Activated T-cell treated with anti-CD3 and anti-CD28 coated beads, Interleukin-2, amount 50 U/mL, for 1 hour (primary cell): ENCODE measurements at regions not wholly inside any gene's neighbourhood (a gene's known extent, or its start where the extent isn't known, plus 50 kb on each side); places are given as distances from the start of the nearest gene placed in this dataset.
A peak's percentile ranks its signal among the peaks of the same experiment; 100 is the strongest.

Experiments used
- DNase-seq: peaks from one replicate; pipeline ENCODE4 v3.0.0-alpha.2; 2020

DNA sequence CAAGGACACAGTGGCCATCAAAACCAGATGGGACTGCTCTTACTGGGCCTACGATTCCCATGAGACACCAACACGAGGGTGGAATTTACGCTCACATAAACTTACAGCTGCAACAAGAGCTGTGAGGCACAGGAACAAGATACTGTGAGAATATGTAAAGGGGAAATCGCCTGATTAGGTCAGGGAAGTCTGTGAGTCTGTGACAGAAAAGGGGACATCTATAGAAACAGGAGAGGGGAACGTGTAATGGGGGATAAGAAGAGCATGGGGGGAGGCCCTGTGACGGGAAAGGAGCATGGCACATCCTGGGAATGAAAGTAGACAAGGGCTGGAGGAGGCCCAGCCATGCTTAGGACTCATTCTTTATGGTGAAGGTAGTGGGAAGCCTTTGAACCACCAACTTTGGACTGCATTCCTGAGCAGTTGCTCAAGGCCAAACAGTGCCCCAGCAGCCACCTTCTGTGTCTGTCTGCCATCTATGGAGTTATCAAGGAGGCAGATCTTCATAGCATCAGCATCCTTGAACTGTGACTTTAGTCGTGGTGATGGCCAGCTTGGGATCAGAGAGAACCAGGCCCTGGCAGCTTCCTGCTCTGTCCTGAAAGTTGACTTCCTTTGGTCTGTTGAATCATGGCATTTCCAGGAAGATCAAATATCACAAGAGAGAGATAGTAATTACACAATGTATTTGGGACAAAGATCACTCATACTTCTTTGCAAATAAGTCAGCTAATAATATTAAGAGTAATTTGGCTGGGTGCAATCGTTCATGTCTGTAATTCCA, 87.9 kb upstream of the FAM169A start:
- DNase-seq: no peak

DNA sequence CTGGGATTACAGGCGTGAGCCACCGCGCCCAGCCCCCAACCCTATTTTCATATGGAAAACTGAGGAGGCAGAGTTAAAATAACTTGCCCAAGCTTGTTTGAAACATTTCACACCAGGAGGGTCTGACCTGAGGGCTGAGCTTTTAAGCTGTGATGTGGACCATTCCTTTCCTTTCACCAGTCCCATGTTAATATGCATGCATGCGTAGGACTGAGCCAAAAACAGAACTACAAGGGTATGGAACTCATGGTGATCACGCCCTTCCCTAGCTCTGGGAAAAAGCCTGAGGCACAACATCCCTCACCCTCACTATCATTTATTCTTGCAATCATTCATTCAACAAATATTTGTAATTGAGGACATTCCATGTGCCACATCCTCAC, 87.4 kb upstream of the FAM169A start:
- DNase-seq: no peak

DNA sequence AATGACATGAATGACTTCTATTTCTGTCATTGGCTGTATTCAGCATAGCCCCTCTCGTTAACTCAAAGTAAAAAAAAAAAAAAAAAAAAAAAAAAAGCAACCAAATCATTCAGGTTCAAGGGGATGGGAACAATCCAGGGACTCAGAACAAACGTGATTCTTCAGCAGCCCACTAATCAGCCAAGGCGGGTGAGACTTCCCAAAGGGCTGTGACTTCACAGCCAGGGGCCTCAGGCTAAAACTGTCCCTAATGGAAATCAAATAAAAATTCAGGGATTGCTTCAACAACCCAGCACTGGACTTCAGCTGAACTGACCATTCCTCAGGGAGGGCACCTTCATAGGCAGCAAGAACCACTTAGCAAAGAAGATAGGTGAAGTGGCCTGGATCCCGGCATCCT, 86.2 kb upstream of the FAM169A start:
- no peak for DNase-seq

DNA sequence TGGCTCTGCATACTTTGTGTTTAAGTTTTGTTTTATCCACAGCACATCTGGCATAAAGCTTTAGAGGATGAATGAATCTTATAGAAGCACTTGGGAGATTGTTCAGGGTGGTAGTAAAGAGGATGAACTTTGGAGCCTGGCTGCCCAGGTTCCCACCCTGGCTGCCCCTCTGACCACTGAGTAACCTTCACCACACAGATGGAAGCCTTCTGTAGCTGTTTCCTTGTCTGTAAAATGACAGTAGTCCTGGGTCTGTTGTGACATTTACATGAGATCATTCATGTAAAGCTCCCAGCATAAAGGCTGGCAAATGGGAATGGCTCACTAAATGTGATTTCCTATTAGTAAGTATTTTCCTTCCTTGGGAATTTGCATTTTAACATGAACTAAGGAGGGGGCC, 85.7 kb upstream of the FAM169A start:
- DNase-seq: no peak

DNA sequence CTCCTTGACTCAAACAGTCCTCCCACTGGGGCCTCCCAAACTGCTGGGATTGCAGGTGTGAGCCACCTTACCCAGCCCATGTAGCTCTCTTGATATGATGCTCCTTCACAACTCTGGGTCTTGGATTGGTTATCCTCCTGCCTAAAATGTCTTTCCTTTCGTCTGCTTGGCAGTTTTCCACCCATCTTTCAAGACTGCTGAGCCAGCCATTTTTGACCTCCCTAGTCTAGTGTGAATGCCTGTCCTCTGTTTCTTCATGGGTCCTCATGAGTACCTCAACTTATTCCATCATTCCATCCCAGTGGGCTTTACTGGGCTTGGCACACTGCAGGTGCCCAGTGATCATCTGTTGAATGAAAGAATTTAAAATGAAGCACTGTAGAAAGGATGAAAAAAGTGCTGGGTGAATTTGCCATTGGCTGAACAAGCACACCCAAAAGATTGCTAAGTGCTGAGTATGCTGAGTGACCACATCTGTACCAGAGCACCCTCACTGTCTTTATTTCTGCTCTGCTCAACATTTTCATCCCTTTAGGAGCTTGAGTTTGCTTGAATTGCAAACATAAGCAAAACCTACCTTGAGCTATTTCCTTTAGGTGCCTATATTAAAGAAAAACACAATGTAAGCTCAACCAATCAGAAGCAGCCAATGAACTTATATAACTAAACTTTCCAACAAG, 84.8 kb upstream of the FAM169A start:
- no peak for DNase-seq

DNA sequence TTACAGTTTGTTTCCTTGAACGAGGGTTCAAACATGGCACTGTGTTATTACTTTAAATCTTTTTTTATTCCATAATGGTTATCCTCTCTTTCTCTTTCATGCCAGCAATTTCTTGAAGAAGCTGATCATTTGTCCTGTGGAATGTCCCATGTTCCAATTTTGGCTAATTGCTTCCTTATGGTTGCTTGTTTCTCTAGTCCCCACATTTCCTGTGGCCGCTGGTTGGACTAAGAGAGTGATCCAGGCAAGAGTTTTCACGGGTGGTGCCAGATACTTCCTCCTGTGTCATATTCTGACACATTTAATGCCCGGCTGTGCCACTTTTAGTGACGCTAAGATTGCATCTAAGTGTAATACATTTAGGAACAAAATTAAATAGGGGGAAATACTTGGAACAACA, 83.8 kb upstream of the FAM169A start:
- no peak for DNase-seq

DNA sequence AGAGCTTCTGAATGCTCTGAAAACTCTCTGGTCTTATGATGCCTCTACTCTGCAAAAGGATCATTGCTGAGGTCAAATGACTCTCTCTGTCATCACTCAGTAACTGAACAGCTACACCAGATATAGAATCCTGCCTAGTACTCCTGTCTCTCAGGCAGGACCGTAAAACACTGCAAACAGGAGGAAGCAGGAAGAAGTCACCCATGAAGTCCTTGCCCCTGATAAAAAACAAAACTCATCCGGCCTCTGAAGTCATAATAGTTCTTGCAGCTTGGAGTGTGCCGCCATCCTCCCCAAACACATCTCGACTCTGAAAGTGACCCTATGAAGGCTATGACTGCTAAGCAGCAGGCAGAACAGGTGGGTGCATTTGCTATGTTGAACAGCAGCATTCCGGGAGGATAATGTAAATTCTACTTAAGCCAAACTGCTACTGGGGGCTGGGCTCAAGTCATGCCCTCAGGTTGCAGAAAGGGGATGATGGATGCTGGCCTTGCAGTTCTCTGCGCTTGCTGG, 81.9 kb upstream of the FAM169A start:
- no peak for DNase-seq

DNA sequence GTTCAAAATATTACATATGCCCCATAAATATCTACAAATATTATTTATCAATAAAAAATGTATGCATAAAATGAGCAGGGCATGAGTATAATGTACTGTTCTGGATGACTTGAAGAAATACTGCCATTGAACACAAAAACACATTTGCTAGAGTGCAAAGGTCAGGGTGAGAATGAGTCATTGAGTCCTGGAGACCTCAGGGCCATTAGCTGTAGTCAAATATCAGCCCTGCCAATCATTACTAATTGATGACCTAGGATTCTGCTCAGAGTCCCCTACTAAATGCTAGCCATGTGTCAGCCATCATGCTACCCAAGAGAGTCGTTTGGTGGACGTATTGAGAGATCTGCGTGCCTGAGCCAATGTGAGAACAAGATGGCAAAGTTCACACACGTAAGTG, 80.3 kb upstream of the FAM169A start:
- DNase-seq: no peak

DNA sequence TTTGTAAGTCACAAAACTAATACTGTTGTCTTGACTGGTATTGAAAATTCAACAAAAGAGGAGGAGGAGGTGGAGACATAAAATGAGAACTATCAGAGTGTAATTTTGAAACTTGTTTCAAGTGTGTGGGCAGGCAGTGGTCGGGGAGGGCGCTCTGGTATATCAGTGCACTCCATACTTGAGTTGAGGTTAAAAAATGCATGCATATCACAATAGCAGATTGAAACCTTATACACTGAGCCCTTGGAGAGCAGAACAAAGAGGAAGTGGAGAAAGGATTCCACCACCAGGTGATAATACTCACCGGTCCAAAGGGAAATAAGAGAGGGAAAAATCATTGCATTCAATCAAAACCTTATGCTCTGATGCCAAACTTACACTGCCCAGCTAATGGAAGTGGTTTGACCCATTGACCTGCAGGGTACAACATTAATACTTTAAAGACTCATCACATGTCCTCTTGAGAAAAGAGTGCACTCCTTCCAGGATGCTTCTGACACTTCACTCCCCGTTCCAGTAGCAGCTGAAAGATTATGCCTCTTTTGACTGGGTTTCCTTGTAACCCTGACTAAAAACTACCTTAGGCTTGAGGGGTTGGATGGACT, 79.5 kb upstream of the FAM169A start:
- DNase-seq: no peak

DNA sequence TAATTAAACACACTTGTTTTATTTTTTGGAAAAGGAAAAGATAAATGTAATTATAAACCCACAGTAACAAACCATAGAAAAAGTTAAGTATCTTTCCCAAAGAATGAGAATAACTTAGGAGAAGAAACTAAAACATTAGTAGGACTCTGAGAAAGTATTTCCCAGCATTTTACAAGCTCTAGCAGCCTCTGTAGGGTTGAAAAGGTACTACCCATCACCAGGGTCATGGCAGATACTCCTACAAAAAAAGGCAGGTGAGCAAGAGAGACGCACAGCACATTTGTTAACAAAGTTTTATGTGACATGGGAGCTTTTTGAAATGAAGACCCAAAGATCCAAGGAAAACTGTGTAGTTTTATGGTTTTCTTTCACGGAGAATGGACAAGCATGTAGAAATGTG, 77.7 kb upstream of the FAM169A start:
- no peak for DNase-seq

DNA sequence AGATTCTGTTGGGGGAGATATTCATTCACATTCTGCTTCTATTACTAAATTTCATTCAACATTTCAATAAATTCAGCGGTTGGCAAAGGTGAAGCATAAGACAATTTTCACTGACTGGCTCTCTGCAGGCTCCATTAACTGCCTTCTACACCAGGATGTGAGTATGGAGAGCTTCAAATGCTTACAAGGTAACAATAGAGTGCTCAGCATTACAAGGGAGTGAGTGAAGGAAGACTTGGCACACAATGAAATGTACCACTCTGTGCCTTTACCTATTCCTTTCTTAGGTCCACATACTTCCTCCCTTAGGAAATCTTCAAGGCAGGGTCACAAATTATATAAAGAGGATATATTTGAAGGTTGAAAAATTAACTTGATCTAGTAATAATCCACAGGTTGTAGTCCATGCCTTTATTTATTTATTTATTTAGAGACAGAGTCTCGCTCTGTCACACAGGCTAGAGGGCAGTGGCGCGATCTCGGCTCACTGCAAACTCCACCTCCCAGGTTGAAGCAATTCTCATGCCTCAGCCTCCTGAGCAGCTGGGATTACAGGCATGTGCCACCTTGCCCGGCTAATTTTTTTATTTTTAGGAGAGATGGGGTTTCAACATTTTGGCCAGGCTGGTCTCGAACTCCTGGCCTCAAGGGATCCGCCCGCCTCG, 76.6 kb upstream of the FAM169A start:
- DNase-seq: no peak

DNA sequence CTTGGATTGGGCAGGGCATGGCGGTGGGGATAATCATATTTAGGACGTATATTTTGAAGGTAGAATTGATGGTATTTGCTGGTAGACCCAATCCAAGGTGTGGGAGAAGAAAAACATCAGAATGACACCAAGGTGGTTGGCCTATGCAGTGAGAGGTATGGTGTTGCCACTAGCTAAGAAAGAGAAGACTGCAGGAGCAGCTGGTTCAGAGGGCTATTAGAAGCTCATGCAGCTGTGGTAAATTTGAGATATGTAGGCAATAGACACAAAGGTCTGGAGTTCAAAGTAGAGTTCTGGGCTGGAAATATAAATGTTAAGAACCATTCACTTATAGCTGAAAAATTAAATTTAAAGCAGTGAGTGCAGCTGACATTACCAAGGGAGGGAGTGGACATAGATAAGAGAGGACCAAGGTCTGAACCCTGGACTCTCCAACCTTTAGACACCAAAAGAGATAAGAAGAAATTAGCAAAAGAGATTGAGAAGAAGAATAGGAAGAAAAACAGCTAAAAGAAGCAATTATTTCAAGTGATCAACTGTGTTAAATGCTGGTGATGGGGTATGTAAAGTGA, 74.7 kb upstream of the FAM169A start:
- DNase-seq: no peak

DNA sequence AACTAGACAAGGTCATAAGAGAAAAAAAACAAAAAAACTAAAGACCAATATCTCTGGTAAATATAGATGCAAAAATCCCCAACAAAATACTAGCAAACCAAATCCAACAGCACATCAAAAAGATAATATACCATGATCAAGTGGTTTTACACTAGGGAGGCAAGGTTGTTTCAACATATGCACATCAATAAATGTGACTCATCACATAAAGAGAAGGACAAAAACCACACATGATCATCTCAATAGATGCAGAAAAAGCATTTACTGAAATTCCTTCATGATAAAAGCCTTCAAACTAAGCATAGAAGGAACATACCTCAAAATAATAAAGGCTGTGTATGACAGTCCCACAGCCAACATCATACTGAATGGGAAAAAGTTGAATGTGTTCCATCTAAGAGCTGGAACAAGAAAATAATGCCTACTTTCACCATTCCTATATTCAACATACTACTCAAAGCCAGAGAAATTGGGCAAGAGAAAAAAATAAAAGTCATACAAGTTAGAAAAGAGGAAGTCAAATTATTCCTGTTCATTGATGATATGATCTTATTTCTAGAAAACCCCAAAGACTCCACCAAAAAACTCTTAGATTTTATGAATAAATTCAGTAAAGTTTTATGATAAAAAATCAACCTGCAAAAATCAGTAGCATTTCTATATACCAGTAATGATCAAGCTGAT, 72.2 kb upstream of the FAM169A start:
- DNase-seq: no peak

DNA sequence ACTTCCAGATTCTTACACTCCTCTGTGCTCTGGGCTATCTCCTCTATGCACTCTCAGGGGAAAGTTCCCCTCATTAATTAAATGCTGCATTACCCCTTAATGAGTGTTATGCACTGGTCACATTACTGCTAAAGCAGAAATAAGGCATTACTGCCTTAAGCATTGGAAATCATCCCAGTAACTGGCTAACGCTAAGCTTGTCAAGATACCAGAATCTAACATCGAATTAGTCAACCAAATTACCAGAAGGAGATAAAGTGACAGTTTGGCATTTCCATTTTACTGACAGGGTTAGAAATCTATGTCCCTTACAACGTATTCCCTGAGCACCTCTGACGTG, 69.5 kb upstream of the FAM169A start:
- no peak for DNase-seq

DNA sequence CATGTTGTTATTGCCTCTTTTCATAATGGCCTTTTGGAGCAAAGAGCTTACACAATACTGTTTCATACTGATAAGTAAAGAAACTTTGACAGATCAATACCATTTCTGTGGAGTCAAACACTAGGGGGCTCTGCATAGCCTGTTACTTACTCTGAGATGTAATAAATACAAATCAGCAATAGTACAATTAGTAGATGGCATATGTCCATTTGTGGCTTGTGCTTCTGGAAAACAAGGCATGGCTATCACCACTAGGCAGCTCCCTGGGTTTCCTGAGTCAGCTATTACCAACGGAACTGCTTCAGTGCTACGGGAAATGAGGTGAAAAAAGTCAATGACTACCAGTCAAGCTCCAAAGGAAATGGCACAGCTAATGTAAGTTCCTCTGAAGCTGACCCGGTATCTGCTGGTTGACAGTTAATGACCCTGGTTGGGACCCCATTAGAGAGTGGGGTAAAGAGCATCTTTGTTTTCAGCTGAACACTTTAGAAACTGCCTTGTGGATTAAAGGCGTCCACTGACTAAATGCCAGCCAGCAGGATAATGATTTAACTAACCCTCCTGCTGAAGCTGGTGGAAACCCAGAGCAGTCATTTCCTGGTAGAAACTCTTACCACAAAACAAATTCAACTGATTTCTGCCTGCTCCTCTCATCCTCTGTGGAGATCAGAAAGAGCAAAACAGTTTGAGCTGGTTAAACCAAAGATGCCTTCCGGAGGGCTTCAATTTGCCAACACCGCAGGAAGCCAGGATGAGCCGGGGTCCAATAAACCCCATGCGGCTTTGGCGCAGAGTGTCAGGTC, 69.0 kb upstream of the FAM169A start:
- peak; percentile 21 for DNase-seq

DNA sequence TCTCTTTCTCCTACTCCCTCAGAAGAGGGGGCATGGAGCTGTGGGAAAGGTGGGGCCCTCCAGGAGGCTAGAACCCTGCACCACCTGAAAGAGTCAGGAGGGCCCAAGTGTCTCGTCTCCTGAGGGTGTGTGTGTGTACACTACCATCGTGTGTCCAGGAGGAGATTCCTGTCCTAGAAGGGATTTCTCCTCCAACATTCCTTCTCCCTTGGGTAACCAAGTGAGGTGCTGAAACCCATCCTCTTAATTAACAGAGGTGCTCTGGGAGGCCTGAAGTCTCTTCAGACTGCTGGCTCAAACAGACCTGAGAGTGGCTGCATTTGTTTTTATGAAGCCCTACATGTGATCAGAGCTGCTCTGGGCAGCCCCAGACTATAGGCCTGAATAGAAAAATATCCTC, 61.1 kb upstream of the FAM169A start:
- DNase-seq: no peak

DNA sequence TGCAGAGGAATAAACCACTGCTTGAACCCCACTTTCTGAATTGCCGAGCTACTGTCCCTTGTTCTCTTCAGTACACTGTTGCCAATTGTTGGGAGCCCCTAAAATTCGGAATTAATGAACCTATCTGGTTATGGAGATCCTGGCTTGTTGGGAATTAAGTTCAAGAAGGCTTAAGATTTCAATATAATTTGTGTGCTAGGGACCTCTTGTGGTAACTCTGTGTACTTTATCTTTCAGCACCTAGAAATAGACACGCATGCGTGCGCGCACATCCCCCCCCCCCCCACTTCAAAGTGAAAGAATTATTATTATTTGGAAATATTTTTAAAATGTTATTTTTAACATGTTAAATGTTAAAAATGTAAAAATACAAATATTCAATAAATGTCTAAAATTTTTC, 53.3 kb upstream of the FAM169A start:
- no peak for DNase-seq

DNA sequence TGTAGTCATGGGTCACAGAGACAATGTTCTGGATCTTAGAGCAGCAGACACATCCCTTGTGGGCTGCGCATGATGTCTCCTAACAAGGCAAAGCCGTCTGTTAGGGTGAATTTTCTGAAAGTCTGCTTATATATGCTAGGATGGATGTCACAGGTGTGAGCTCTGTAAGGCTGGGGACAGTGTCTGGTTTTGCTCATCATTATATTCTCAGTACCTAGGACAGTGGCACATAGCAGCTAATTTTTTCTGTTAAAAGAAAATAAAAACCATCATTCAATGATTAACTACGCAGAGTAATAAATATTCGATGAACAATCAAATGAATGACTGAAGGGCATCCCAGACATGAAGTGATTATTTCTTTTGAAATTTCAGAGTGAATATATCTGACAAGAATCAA, 52.9 kb upstream of the FAM169A start:
- DNase-seq: no peak

DNA sequence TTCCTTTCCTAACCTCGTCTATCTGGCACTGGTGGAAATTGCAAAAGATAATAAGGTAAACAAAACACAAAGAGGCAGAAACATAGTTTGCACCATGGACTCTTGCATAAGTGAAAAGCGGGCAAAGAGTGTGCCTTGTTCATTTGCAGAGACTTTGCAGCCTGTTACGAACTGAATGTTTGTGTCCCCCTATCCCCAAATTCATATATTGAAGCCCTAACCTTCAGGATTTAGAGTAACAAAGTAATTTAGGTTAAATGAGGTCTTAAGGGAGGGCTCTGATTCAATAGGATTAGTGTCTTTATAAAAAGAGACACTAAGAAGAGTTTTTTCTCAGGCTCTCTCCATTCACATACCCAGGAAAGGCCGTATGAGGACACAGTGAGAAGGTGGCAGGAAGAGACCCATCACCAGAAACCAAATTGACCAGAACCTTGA, 52.1 kb upstream of the FAM169A start:
- no peak for DNase-seq

DNA sequence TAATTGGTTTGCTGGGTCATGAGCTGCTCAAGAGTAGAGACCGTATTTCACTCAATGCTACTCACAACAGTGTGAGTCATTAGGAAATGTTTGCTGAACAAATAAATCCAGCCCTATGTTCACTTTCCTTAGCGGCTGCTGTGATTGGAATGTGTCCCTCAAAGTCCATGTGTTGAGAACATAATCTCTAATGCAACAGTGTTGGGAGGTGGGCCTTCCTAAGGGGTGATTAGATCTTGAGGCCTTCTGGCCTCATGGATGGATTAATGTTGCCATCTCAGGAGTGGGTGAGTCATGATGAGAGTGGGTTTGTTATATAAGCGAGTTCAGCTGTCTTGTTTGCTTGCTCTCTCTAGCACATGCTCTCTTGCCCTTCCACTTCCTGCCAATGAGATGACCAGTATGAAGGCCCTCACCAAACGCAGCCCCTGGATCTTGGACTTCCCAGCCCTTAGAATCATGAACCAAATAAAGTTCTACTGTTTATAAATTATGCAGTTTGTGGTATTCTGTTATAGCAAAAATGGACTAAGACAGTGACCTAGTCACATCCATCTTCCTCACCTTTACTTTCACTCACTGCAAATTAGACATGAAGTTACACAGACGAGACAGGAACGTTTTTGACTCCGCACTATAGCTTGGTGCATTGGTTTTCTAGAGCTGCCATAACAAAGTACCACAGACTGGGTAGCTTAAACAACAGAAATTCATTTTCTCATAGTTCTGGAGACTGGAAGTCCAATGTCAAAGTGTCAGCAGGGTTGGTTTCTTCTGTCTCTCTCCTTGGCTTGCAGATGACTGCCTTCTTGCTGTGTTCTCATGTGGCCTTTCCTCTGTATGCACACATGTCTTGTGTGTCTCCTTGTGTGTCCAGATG, 50.9 kb upstream of the FAM169A start:
- no peak for DNase-seq
